Type B pancreatic cell (in vitro differentiated cells): ENCODE measurements at regions not wholly inside any gene's neighbourhood (a gene's known extent, or its start where the extent isn't known, plus 50 kb on each side); places are given as distances from the start of the nearest gene placed in this dataset.

Experiments used
- DNase-seq: peaks from one replicate; pipeline ENCODE4 v3.0.0; 2021; ENCODE audit warnings: mixed read lengths; ENCODE audit not compliant: unreplicated experiment; ENCODE audit errors: extremely low spot score
- H3K27ac Mint-ChIP-seq: 2 replicates; pipeline ENCODE4 v1.8.0; 2021; ENCODE audit warnings: mild to moderate bottlenecking, mixed read lengths
- H3K27me3 Mint-ChIP-seq: 2 replicates; pipeline ENCODE4 v1.8.0; 2021; ENCODE audit warnings: mixed read lengths
- H3K36me3 Mint-ChIP-seq: 2 replicates; pipeline ENCODE4 v1.8.0; 2021; ENCODE audit warnings: mixed read lengths
- H3K4me1 Mint-ChIP-seq: one replicate; pipeline ENCODE4 v1.8.0; 2021; ENCODE audit warnings: mixed read lengths; ENCODE audit not compliant: unreplicated experiment
- H3K4me3 Mint-ChIP-seq: 2 replicates; pipeline ENCODE4 v1.8.0; 2021; ENCODE audit warnings: mild to moderate bottlenecking, mixed read lengths
- H3K9me3 Mint-ChIP-seq: 2 replicates; pipeline ENCODE4 v1.8.0; 2021; ENCODE audit warnings: mixed read lengths
- TF ChIP-seq, protein P1 (sequence below): fragments of 200-600 bp; sonication (generic); conservative IDR thresholded peaks from 2 replicates; pipeline ENCODE4 v1.5.0; 2021; ENCODE audit warnings: antibody characterized with exemption, mild to moderate bottlenecking

DNA sequence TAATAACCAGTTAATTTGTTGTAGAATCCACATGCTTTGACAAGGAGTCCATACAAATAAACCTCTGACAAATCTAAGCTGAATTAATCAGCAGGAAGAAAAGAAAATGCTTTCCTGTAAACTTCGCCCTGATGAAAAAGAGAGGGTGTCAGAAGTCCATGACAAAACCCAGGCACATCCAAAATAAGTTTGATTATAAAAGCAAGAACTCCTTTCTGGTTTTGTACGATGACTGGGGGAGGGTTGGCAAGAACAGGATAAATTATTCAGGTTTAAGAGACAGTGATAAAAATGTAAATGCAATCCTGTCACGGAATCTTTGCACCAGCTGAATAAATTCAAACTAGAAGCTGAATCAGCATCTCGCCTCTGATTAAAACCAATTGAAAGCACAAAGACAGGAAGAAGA is 469.2 kb upstream of the TNP1 start:
- TF ChIP-seq, protein P1, sequence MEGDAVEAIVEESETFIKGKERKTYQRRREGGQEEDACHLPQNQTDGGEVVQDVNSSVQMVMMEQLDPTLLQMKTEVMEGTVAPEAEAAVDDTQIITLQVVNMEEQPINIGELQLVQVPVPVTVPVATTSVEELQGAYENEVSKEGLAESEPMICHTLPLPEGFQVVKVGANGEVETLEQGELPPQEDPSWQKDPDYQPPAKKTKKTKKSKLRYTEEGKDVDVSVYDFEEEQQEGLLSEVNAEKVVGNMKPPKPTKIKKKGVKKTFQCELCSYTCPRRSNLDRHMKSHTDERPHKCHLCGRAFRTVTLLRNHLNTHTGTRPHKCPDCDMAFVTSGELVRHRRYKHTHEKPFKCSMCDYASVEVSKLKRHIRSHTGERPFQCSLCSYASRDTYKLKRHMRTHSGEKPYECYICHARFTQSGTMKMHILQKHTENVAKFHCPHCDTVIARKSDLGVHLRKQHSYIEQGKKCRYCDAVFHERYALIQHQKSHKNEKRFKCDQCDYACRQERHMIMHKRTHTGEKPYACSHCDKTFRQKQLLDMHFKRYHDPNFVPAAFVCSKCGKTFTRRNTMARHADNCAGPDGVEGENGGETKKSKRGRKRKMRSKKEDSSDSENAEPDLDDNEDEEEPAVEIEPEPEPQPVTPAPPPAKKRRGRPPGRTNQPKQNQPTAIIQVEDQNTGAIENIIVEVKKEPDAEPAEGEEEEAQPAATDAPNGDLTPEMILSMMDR = no peak
- H3K27me3 Mint-ChIP-seq = peaks cover 4% of the 10 kb centered on the region
- peaks cover 16% of the 10 kb centered on the region for H3K9me3 Mint-ChIP-seq
- peaks cover 5% of the 10 kb centered on the region for H3K36me3 Mint-ChIP-seq
- H3K27ac Mint-ChIP-seq = no peak overlapping the region
- DNase-seq = no peak
- no peak overlapping the region for H3K4me3 Mint-ChIP-seq
- peaks cover 47% of the 10 kb centered on the region for H3K4me1 Mint-ChIP-seq

DNA sequence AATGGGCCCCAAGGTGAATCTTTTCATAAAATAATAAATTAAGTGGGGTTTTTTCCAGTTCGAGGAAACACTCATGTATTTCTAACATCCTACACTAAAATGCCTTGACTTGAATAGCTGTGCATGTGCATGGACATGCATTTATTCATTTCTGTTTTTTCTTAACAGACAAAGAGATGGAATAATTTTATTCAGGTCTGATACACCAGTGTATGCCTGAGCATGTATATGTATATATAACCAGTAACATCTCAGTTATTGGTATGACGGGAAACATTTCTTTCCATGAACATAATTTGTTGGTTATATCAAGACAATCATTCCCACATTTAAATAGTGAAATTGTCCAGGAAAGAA is 468.7 kb upstream of the TNP1 start:
- no peak for DNase-seq
- peaks cover 20% of the 10 kb centered on the region for H3K9me3 Mint-ChIP-seq
- peaks cover 4% of the 10 kb centered on the region for H3K27me3 Mint-ChIP-seq
- peaks cover 7% of the 10 kb centered on the region for H3K36me3 Mint-ChIP-seq
- H3K4me3 Mint-ChIP-seq = no peak overlapping the region
- peaks cover 47% of the 10 kb centered on the region for H3K4me1 Mint-ChIP-seq
- TF ChIP-seq, protein P1 = no peak
- H3K27ac Mint-ChIP-seq = no peak overlapping the region

DNA sequence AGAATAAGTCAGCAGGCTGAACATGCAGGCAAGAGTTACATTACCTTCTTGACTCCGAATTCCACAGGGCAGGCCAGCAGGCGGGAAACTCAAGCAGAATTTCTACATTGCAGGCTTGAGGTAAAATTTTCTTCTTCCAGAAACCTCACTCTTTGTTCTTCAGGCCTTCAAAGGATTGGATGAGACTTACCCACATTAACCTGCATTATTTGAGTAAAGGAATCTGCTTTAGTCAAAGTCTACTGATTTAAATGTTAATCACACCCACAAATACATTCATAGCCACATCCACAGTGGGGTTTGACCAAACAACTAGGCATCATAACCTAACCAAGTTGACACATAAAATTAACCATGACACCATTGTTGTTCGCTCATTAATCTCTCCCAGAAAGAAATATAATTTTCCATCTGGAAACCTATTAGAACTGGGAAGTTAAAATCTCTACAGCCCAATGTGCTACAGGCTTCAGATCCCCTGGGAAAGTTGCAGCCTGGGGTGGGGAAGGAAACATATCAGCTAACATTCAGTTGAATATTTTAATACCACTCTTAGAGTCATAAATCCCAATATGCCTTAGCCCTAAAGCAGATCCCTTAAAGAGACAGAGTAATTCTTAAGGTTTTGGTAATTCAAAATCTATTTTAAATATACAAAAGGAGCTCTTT is 468.2 kb upstream of the TNP1 start:
- DNase-seq = no peak
- TF ChIP-seq, protein P1 = no peak
- Mint-ChIP-seq H3K27ac (no peak overlapping the region), H3K27me3 (peaks cover 4% of the 10 kb centered on the region), H3K36me3 (peaks cover 7% of the 10 kb centered on the region), H3K4me1 (peaks cover 46% of the 10 kb centered on the region), H3K9me3 (peaks cover 20% of the 10 kb centered on the region), H3K4me3 (no peak overlapping the region)

DNA sequence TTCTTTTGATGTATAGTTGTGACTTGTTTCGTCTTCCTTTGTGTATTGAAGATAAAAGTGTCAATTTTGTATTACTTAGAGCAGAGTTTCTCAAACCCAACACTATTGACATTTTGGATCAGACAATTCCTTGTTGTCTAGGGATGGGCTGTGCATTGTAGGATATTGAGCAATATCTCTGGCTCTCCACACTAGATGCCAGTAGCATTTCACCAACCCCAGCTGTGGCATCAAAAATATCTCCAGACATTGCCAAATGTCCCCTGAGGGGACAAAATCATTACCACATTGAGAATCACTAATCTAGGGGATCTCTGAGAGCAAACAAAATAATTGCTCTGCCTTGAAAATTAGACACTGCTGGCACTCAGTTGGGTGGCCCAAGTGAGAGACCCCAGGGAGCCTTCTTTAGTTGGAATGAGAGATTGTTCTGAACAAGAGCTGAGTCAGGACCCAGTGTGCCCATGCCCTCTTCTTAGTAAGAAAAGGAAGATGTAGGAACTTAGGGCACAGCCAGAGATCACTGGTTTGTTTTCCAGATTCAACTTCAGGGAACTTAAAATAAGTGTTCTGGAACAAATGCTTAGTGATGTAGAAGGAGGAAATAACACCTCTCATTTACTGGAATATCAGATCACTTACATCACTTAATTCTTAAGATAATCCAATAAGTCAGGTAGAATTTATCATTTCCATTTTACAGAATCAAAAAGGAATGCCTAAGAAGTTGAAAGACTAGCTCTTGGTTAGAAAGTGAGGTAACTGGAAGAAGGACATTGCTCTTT is 466.6 kb upstream of the TNP1 start:
- TF ChIP-seq, protein P1 = no peak
- Mint-ChIP-seq H3K27ac (no peak overlapping the region), H3K4me1 (peaks cover 32% of the 10 kb centered on the region), H3K36me3 (peaks cover 7% of the 10 kb centered on the region), H3K27me3 (peaks cover 4% of the 10 kb centered on the region), H3K4me3 (no peak overlapping the region), H3K9me3 (peaks cover 20% of the 10 kb centered on the region)
- DNase-seq = no peak

DNA sequence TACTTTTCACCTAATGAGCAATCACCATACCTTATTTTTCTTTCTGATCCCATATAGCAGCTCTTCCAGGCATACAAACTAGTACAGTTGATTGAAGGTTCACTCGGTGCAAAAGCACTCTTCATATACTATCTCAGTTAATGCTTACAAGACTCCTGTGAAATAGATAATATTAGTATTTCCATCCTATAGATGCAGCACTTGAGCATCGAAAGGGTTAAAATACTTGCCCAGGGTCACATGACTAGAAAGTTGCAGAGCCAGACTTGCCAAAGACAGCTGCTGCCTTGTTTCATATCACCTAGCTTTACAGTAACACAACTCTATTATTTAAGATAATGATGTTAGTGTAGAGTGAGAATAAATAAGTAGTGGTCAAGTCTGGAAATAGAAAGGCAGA is 466.0 kb upstream of the TNP1 start:
- Mint-ChIP-seq H3K4me1 (peaks cover 27% of the 10 kb centered on the region), H3K36me3 (peaks cover 7% of the 10 kb centered on the region), H3K4me3 (no peak overlapping the region), H3K9me3 (peaks cover 20% of the 10 kb centered on the region), H3K27ac (no peak overlapping the region), H3K27me3 (peaks cover 4% of the 10 kb centered on the region)
- no peak for DNase-seq
- TF ChIP-seq, protein P1 = no peak
